Right lobe of liver (tissue), 4 donors: ENCODE measurements at regions not wholly inside any gene's neighbourhood (a gene's known extent, or its start where the extent isn't known, plus 50 kb on each side); places are given as distances from the start of the nearest gene placed in this dataset.

ENCODE experiments used
- CTCF ChIP-seq, 4 donors: fragments of 200-600 bp in 3 of 4; fragments of 450-650 bp in 1 of 4; IDR thresholded peaks; one replicate each; pipeline versions ENCODE4 v1.5.1 to v1.8.0; 2016 to 2022; ENCODE audit warnings: antibody characterized with exemption in 4 of 4, mild to moderate bottlenecking in 2 of 4
- POLR2A ChIP-seq: fragments of 450-650 bp; IDR thresholded peaks from one replicate; pipeline ENCODE4 v1.6.1; 2017; ENCODE audit warnings: antibody characterized with exemption, mild to moderate bottlenecking
- donor health status: DM: no; HTN: no; CAD: no.
- donor health status: DM: no; HTN: no; CAD: no.
- donor health status: DM: no; HTN: yes; CAD: no.

DNA sequence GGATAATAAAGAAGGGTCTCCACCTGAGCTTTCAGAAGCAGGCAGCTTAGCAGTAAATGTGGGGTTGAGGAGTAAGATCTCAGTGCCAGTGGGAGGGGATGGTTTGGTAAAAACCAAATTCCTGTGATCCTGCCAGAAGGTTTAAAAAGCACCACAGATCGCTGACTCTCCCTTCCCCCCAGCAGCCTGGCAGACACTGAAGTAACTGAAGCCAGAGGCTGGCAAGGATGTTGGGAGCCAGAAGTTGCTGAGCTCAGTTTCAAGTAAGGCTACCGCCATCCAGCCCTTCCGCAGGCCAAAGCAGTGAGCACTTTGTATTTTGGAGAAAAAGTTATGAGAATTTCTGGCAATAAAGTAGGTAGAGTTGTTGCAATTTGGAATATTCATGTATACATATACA, 246.4 kb downstream of the ZNF621 start:
- no peak for TF ChIP-seq CTCF (IDR thresholded peaks at IDR 0.05)
- no peak for TF ChIP-seq POLR2A
